Parathyroid adenoma (tissue), 2 donors: ENCODE measurements at regions not wholly inside any gene's neighbourhood (a gene's known extent, or its start where the extent isn't known, plus 50 kb on each side); places are given as distances from the start of the nearest gene placed in this dataset.

Experiments
- H2AFZ ChIP-seq: fragments of 300-600 bp; sonication (generic); one replicate; pipeline ENCODE4 v1.7.0; 2017; ENCODE audit warnings: antibody characterized with exemption, mild to moderate bottlenecking
- H3K27ac ChIP-seq: fragments of 300-600 bp; sonication (generic); one replicate; pipeline ENCODE4 v1.7.0; 2017
- H3K27me3 ChIP-seq: fragments of 300-600 bp; sonication (generic); one replicate; pipeline ENCODE4 v1.7.0; 2017; ENCODE audit warnings: low read length; ENCODE audit not compliant: control insufficient read depth, insufficient read depth
- H3K36me3 ChIP-seq: fragments of 300-600 bp; sonication (generic); one replicate; pipeline ENCODE4 v1.7.0; 2017; ENCODE audit warnings: low read length; ENCODE audit not compliant: control insufficient read depth, insufficient read depth
- H3K4me1 ChIP-seq: fragments of 300-600 bp; sonication (generic); one replicate; pipeline ENCODE4 v1.7.0; 2017; ENCODE audit warnings: control low read depth
- H3K4me2 ChIP-seq: fragments of 300-600 bp; sonication (generic); one replicate; pipeline ENCODE4 v1.7.0; 2017; ENCODE audit warnings: low read length
- H3K4me3 ChIP-seq: fragments of 300-600 bp; sonication (generic); one replicate; pipeline ENCODE4 v1.7.0; 2017; ENCODE audit warnings: low read depth, low read length
- H3K79me2 ChIP-seq: fragments of 300-600 bp; sonication (generic); one replicate; pipeline ENCODE4 v1.7.0; 2017; ENCODE audit warnings: control low read depth
- H3K9ac ChIP-seq: fragments of 300-600 bp; sonication (generic); one replicate; pipeline ENCODE4 v1.7.0; 2017; ENCODE audit warnings: mild to moderate bottlenecking
- H3K9me3 ChIP-seq: fragments of 300-600 bp; sonication (generic); one replicate; pipeline ENCODE4 v1.7.0; 2017; ENCODE audit warnings: low read length; ENCODE audit not compliant: control insufficient read depth
- TF ChIP-seq, protein P1 (sequence below): fragments of 300-600 bp; sonication (generic); IDR thresholded peaks from one replicate; pipeline ENCODE4 v1.7.0; 2017; ENCODE audit warnings: antibody characterized with exemption, mild to moderate bottlenecking
- donor health status: primary hyperparathyroidism.

DNA sequence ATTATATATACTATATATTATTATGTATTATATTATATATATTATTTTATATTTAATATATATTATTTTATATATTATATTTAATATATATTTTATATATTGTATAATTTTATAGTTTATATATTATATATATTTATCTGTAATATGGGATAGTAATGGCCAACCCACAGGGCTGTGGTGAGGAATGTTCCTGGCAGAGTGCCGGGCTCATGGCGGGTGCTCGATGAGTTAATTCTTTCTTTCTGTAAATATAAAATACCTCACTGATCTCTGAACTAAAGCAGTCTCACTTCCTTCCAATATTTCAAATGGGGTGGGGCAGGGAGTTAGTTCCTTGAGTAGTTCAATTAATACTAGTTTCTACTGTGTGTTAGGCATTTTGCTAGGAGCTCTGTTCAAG lies 389.4 kb downstream of the TSN start:
- TF ChIP-seq, protein P1, sequence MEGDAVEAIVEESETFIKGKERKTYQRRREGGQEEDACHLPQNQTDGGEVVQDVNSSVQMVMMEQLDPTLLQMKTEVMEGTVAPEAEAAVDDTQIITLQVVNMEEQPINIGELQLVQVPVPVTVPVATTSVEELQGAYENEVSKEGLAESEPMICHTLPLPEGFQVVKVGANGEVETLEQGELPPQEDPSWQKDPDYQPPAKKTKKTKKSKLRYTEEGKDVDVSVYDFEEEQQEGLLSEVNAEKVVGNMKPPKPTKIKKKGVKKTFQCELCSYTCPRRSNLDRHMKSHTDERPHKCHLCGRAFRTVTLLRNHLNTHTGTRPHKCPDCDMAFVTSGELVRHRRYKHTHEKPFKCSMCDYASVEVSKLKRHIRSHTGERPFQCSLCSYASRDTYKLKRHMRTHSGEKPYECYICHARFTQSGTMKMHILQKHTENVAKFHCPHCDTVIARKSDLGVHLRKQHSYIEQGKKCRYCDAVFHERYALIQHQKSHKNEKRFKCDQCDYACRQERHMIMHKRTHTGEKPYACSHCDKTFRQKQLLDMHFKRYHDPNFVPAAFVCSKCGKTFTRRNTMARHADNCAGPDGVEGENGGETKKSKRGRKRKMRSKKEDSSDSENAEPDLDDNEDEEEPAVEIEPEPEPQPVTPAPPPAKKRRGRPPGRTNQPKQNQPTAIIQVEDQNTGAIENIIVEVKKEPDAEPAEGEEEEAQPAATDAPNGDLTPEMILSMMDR, result no peak
- no peaks in the 10 kb centered on the region for H3K79me2 ChIP-seq
- no peak overlapping the region for H2AFZ ChIP-seq
- H3K27me3 ChIP-seq, result no peaks in the 10 kb centered on the region
- H3K4me1 ChIP-seq, result no peaks in the 10 kb centered on the region
- H3K9me3 ChIP-seq, result no peaks in the 10 kb centered on the region
- no peak overlapping the region for H3K4me3 ChIP-seq
- no peak overlapping the region for H3K9ac ChIP-seq
- no peak overlapping the region for H3K4me2 ChIP-seq
- no peaks in the 10 kb centered on the region for H3K36me3 ChIP-seq
- no peak overlapping the region for H3K27ac ChIP-seq

DNA sequence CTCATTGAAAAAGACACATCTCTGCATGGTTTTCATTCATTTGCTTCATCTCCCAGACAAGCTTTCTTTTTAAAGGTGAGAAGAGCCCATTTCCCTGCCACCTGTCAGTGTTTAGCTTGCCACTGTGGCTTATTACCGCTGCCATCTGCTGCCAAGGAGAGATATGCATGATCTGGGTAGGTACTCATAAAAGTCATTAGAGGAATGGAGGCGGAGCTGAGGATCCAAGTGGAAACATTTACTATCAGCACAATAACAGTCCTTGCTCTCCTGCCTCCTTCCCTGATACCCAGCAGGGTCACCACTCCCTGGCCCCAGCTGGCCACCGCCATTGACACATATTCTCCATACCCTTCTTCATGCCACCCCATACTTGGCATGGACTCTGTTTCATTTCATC lies 390.4 kb downstream of the TSN start:
- Histone ChIP-seq H3K4me3 (no peak overlapping the region), H3K36me3 (no peaks in the 10 kb centered on the region), H3K9me3 (no peaks in the 10 kb centered on the region), H3K4me2 (no peak overlapping the region), H3K9ac (no peak overlapping the region), H2AFZ (no peak overlapping the region), H3K27ac (no peak overlapping the region), H3K4me1 (no peaks in the 10 kb centered on the region), H3K27me3 (no peaks in the 10 kb centered on the region), H3K79me2 (no peaks in the 10 kb centered on the region)
- TF ChIP-seq, protein P1, result no peak

DNA sequence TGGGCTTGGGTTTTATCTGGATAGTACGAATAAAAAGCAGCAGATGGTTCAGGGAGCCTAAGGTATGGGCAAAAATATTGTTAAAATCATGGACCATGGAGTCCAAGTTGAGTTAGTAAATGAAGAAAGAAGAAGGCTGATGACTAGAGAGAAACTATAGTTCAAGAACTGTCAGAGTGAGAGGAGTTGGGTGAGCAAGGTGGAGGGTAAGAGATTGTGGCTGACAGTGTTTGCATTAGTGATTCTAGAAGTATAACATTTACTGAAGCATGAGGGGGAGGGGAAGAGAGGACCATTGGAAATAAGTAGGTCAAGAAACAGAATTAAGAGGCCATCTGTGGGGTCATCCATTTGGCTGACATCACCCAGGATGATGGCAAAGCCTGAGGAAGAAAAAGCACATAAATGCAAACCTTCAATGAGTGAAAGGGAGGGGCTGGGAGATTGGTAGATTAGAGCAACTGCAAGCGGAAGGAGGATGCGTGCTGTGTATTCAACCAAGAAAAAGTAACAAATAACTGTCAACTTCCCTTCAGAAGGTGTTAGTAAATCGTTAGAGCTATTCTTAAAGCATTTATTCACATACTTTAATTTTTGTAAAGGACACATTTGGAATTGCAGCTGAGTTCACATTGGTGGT lies 392.8 kb downstream of the TSN start:
- H3K27ac ChIP-seq, result no peak overlapping the region
- no peak overlapping the region for H3K9ac ChIP-seq
- no peaks in the 10 kb centered on the region for H3K27me3 ChIP-seq
- H3K4me3 ChIP-seq, result no peak overlapping the region
- no peaks in the 10 kb centered on the region for H3K36me3 ChIP-seq
- H2AFZ ChIP-seq, result no peak overlapping the region
- TF ChIP-seq, protein P1, result no peak
- no peaks in the 10 kb centered on the region for H3K9me3 ChIP-seq
- H3K4me1 ChIP-seq, result no peaks in the 10 kb centered on the region
- H3K4me2 ChIP-seq, result no peak overlapping the region
- no peaks in the 10 kb centered on the region for H3K79me2 ChIP-seq

DNA sequence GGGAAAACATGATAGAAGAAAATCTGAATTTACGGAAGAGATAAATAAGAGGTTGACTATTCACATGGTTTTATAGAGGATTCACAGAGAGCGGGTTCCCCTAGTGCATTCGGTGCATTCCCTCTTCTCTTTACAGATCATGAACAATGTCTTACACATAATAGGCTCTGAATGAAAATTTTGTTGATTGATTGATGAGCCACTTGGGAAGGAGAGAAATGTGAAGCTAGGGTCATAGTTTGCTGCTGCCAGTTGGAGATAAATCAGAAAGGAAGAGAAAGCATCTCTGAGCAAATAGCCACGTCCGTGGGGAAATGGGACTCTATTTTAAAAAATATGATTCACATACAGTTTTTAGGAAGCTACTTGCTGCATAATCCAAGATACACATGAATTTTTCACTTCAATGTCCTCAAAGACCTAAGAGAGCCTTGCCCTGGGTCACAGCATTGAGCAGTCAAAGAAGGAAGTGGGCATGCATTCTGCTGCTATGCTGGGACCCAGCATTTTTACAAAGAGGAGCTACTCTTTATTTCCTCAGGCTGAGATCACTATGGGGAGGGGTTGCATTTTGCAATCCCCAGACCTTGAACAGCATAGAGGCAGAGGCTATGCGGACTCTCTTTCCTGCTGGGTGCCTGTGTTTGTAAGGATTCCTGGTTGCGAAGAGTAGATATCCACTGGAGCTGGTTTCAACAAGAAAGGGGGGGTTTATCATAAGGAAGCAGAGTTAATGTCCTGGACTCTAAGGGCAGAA lies 395.3 kb downstream of the TSN start:
- H2AFZ ChIP-seq, result no peak overlapping the region
- no peaks in the 10 kb centered on the region for H3K27me3 ChIP-seq
- H3K9me3 ChIP-seq, result no peaks in the 10 kb centered on the region
- no peak overlapping the region for H3K27ac ChIP-seq
- H3K4me2 ChIP-seq, result no peak overlapping the region
- H3K36me3 ChIP-seq, result no peaks in the 10 kb centered on the region
- H3K9ac ChIP-seq, result no peak overlapping the region
- no peak overlapping the region for H3K4me3 ChIP-seq
- H3K79me2 ChIP-seq, result no peaks in the 10 kb centered on the region
- TF ChIP-seq, protein P1, result no peak
- no peaks in the 10 kb centered on the region for H3K4me1 ChIP-seq
